ELF-1 (cell line): ENCODE measurements at regions not wholly inside any gene's neighbourhood (a gene's known extent, or its start where the extent isn't known, plus 50 kb on each side); places are given as distances from the start of the nearest gene placed in this dataset.
"Not testable (repeated sequence)": the region's sequence is repeated elsewhere in the genome, so short reads cannot be mapped to it uniquely, and the experiment has no call there.

Source experiments
- DNase-seq: peaks from one replicate; pipeline ENCODE4 v3.0.0-alpha.2; 2016; ENCODE audit warnings: low read depth, low spot score

GRCh38 chr3:169029674-169030285, 633.7 kb downstream of the MECOM start:
- DNase-seq = no peak

GRCh38 chr3:169028716-169029115, 634.8 kb downstream of the MECOM start:
- no peak for DNase-seq

GRCh38 chr3:169026543-169027182, 636.8 kb downstream of the MECOM start:
- DNase-seq = no peak

- no peak for DNase-seq
Measured at GRCh38 chr3:169022457-169022856, 641.1 kb downstream of the MECOM start.

- no peak for DNase-seq
Measured at GRCh38 chr3:169020371-169020770, 643.1 kb downstream of the MECOM start.

- DNase-seq = no peak
Measured at GRCh38 chr3:169009453-169009852, 654.1 kb downstream of the MECOM start.

GRCh38 chr3:169008776-169009358, 654.6 kb downstream of the MECOM start:
- no peak for DNase-seq

GRCh38 chr3:169007145-169007544, 656.4 kb downstream of the MECOM start:
- no peak for DNase-seq

- DNase-seq = not testable (repeated sequence)
Measured at GRCh38 chr3:169006398-169006797, 657.1 kb downstream of the MECOM start.

- no peak for DNase-seq
Measured at GRCh38 chr3:169002689-169003088, 660.8 kb downstream of the MECOM start.

- DNase-seq = no peak
Measured at GRCh38 chr3:168998792-168999191, 664.7 kb downstream of the MECOM start.

GRCh38 chr3:168997488-168997887, 666.0 kb downstream of the MECOM start:
- no peak for DNase-seq

- no peak for DNase-seq
Measured at GRCh38 chr3:168996622-168997021, 666.9 kb downstream of the MECOM start.

- no peak for DNase-seq
Measured at GRCh38 chr3:168995129-168995528, 668.4 kb downstream of the MECOM start.

GRCh38 chr3:168991803-168992202, 671.7 kb downstream of the MECOM start:
- DNase-seq = no peak

- DNase-seq = no peak
Measured at GRCh38 chr3:168990621-168991020, 672.9 kb downstream of the MECOM start.

- no peak for DNase-seq
Measured at GRCh38 chr3:168990134-168990533, 673.4 kb downstream of the MECOM start.

GRCh38 chr3:168989396-168989795, 674.1 kb downstream of the MECOM start:
- no peak for DNase-seq

GRCh38 chr3:168988853-168989252, 674.7 kb downstream of the MECOM start:
- no peak for DNase-seq

- DNase-seq = no peak
Measured at GRCh38 chr3:168984872-168985271, 678.6 kb downstream of the MECOM start.

- no peak for DNase-seq
Measured at GRCh38 chr3:168983046-168983445, 680.5 kb downstream of the MECOM start.

GRCh38 chr3:168981396-168981795, 682.1 kb downstream of the MECOM start:
- no peak for DNase-seq

- DNase-seq = no peak
Measured at GRCh38 chr3:168977716-168978374, 685.7 kb downstream of the MECOM start.
